GM06990 (cell line): ENCODE measurements at regions not wholly inside any gene's neighbourhood (a gene's known extent, or its start where the extent isn't known, plus 50 kb on each side); places are given as distances from the start of the nearest gene placed in this dataset.

Experiments used
- DNase-seq: peaks from one replicate; pipeline ENCODE4 v3.0.0-alpha.2; 2011; ENCODE audit not compliant: insufficient read length; ENCODE audit errors: extremely low read depth
- H3K27me3 ChIP-seq: replicated peaks from 2 replicates; pipeline ENCODE4 v1.6.0; 2011; ENCODE audit warnings: low read length; ENCODE audit not compliant: control insufficient read depth, insufficient read depth
- H3K36me3 ChIP-seq: 2 replicates; pipeline ENCODE4 v1.5.1; 2011; ENCODE audit warnings: low read length; ENCODE audit not compliant: control insufficient read depth, insufficient read depth
- H3K4me3 ChIP-seq: replicated peaks from 2 replicates; pipeline ENCODE4 v1.5.1; 2011; ENCODE audit warnings: low read depth, mild to moderate bottlenecking, control low read depth, low read length
- TF ChIP-seq, protein P1 (sequence below): IDR thresholded peaks from 2 replicates; pipeline ENCODE4 v1.5.1; 2011; ENCODE audit warnings: low read length, control low read depth, mild to moderate bottlenecking, inconsistent platforms; ENCODE audit not compliant: insufficient read depth, poor library complexity, severe bottlenecking

DNA sequence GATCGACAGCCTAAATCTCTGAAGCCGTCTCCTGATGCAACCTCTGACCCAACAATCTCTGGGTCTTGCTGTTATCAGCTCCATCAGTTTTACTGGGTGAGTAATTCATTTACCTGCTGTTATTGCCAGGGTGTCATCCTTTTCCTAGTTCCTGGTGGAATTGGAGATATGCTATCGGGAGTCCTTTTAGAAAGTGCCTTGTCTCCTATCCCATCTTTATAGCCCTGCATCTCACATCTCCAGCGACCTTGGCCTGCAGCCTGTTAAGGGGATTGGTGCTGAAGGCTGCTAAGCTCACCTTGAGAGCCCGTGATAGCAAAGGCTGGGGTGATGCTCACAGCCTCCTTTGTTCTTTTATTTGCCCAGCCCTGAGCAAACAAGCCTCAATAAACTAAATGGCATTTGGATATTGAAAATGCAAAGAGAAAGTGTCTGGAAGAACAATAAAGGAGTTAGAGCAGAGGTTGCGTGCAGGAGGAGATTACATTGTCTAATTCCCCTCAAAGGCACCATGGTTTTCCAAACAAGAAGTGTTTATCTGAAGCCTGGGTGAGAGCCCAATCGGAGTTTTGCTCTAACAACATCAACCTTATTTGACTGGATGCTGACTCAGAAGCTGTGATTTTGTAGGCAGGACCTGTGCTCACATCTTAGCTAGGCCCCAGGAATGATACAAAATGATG, 101.8 kb downstream of the RPLP1 start:
- TF ChIP-seq, protein P1, sequence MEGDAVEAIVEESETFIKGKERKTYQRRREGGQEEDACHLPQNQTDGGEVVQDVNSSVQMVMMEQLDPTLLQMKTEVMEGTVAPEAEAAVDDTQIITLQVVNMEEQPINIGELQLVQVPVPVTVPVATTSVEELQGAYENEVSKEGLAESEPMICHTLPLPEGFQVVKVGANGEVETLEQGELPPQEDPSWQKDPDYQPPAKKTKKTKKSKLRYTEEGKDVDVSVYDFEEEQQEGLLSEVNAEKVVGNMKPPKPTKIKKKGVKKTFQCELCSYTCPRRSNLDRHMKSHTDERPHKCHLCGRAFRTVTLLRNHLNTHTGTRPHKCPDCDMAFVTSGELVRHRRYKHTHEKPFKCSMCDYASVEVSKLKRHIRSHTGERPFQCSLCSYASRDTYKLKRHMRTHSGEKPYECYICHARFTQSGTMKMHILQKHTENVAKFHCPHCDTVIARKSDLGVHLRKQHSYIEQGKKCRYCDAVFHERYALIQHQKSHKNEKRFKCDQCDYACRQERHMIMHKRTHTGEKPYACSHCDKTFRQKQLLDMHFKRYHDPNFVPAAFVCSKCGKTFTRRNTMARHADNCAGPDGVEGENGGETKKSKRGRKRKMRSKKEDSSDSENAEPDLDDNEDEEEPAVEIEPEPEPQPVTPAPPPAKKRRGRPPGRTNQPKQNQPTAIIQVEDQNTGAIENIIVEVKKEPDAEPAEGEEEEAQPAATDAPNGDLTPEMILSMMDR, result no peak
- no peak for DNase-seq
- Histone ChIP-seq H3K4me3 (no peak overlapping the region), H3K27me3 (no peaks in the 10 kb centered on the region; the same call in 1 of the 2 replicates), H3K36me3 (no peaks in the 10 kb centered on the region)

DNA sequence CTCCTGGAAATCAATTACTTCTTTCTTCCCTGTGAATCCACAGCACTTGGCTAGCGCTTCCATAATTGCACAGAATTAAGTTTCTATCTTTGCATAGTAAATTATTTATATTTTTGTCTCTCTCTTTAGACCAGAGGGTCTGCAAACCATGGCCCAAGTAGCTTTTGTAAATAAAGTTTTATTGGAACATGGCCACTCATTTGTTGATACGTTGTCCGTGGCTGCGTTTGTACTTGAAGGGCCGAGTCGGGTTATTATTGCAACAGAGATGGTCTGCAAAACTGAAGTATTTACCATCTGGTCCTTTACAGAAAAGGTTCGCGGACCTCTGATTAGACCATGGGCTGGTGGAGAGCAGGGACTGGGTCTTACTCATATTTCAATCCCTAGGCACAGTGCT, 102.5 kb downstream of the RPLP1 start:
- Histone ChIP-seq H3K4me3 (no peak overlapping the region), H3K36me3 (no peaks in the 10 kb centered on the region), H3K27me3 (no peaks in the 10 kb centered on the region; the same call in 1 of the 2 replicates)
- DNase-seq, result no peak
- TF ChIP-seq, protein P1, result no peak

DNA sequence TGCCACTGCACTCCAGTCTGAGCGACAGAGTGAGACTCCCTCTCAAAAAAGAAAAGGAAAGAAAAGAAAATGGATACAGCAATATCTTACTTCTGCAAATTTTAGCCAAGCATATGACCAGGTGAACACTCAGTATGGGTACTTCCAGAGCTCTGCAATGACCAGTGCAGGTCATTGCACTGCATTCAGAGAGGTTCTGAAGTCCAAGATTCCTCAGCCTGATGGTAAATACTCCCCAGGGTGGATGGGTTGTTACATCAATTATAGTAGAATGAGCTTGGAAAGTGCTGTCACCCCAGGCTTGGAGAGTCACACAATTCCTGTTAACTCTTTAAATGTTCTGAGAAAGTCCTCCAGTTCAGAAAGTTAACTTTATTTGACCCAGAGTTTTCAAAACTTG, 103.7 kb downstream of the RPLP1 start:
- H3K36me3 ChIP-seq, result no peaks in the 10 kb centered on the region
- peaks cover 1% of the 10 kb centered on the region for H3K27me3 ChIP-seq
- DNase-seq, result no peak
- no peak overlapping the region for H3K4me3 ChIP-seq
- TF ChIP-seq, protein P1, result no peak

DNA sequence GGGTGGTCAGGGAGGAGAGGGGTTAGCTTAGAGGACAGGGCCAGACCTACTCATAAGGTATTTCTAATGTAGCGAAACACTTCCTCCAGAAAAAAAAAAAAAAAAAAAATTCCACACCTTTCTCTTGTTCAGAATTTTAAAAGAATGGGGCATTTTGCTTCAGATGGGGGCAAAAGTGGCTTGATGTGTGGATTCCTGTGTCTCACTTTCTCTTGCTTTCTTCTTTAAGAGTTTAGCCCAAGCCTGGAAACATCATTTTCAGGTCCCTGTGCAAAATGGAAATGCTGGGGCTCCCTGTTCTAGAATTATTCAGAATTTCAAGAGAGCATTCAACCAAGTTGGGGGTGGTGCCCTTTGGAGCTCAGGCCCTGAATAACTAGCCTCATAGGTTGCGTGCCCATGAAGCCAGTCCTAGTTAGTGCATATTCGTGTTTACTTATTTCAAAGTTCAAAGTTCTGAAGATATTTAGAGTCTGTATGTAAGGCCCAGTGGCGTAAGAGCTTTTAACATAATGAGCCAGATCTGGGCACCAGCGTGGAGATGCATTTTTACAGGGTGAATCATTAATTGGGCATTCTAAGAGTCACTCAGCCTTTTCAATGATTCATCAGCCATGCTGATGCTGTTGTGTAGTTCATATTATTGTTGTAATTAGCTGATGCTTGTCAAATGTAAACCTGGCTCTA, 104.5 kb downstream of the RPLP1 start:
- no peak overlapping the region for H3K4me3 ChIP-seq

DNA sequence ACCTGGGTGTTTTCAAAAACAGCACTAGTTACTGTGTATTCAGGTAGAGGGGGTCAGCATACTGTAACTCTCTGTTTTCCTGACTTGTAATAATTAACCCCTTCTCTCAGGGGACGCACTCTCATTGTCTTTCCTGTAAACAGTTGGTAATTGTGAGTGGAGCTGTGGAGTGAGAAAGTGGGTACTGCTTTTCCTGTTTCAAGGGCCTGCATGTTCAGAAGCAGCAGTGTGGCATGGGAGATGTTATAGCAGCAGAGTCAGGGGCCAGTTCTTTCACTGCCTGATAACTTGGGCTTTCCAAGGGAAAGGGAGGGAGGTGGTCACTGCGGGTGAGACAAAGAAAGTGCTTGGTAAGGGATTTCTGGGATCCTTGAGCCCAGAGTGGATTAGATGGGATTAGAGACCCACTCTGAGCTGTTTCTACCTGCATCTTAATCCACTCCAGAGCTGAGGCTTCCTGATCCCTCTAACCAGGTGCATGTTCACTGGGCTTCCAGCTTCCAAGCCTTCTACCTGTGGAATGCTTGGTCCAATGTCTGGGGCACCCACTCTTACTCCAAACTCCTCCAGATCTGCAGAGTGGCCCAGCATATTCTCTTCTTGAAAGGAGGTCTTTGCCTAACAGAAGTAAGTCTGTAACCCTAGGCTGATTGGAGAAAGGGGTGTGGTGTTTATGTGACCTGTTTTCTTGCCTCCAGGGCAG, 105.2 kb downstream of the RPLP1 start:
- H3K4me3 ChIP-seq, result no peak overlapping the region

More for the DNA sequence above, 104.5 kb downstream of the RPLP1 start:
- TF ChIP-seq, protein P1, result no peak
- DNase-seq, result no peak
- Histone ChIP-seq H3K36me3 (no peaks in the 10 kb centered on the region), H3K27me3 (peaks cover 5% of the 10 kb centered on the region)

More for the DNA sequence above, 105.2 kb downstream of the RPLP1 start:
- TF ChIP-seq, protein P1, result no peak
- no peak for DNase-seq
- H3K36me3 ChIP-seq, result no peaks in the 10 kb centered on the region
- H3K27me3 ChIP-seq, result peaks cover 5% of the 10 kb centered on the region
